ENCODE measurements at regions not wholly inside any gene's neighbourhood (a gene's known extent, or its start where the extent isn't known, plus 50 kb on each side); places are given as distances from the start of the nearest gene placed in this dataset.

GRCh38 chr2:60095903-60096302 lies 457.6 kb downstream of the BCL11A start:
- DNase-seq (ENCODE audit: low read depth) = no peak

DNA sequence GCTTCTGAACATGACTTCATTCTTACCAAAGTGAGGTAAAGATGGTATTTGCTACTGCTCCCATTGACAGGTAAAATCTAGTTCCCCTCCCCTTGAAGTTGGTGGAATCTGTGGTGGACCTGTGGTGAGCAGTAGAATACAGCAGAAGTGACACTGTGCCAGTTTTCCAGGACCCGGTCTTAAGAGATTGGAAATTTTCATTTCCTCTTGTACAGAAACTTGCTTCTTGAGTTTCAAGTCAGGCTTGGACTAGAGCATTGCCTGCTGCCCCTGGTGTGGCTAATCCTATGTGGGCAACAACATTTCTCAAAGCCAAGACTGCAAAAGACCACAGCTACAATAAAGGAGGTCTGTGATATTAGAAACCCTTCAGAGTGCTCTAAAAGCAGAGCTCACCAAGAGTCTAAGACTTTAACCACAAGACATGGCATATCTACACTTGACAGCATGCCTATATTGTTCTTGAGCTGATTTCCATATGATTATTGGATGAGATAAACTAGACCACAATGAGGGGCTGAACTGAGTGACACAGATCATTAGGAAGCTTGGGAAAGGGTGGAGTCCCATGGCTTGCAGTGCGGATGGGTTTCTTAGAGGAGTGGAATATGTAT lies 458.1 kb downstream of the BCL11A start:
- DNase-seq (ENCODE audit: low read depth) = no peak

GRCh38 chr2:60094450-60094929 lies 459.0 kb downstream of the BCL11A start:
- no peak for DNase-seq (ENCODE audit: low read depth)

DNA sequence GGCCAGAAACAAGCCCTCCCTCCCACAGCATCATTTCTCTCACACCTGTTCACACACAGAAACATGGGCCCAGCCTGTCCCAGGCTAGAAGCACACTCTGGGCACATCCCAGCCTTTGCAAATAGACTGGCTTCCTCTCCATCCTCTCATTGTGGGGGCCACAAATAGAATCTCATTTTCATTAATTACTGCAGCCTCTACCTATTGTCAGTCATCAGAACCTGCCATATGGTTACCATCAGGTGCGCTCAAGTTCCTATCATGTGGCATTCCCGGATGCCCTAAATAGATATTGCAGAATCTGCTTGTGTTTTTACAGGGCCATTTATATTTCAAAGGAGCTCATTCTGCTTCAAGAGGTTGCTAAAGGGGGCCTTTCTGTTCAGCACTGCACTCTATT lies 460.7 kb downstream of the BCL11A start:
- no peak for DNase-seq (ENCODE audit: low read depth)

- DNase-seq (ENCODE audit: low read depth) = no peak
Measured at GRCh38 chr2:60091894-60092293, 461.6 kb downstream of the BCL11A start.

DNA sequence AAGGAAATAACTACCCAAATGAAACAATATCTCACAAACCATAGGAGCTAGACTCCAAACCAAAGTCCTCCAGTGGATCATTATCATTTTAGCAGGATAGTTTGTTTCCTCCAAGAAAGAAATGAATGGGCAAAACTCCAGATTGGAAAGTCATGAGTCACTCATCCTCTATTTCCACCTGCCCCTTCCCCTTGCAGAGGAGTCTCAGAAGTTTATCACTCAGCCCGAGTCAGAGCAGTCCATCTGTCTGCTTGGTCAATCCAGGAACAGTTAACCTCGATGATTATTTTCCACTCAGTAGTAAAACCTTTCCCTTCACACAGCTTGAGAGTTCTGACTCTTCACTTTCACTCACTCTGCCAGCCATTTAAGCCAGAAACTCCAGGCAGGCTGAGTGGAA lies 462.2 kb downstream of the BCL11A start:
- DNase-seq (ENCODE audit: low read depth) = no peak

DNA sequence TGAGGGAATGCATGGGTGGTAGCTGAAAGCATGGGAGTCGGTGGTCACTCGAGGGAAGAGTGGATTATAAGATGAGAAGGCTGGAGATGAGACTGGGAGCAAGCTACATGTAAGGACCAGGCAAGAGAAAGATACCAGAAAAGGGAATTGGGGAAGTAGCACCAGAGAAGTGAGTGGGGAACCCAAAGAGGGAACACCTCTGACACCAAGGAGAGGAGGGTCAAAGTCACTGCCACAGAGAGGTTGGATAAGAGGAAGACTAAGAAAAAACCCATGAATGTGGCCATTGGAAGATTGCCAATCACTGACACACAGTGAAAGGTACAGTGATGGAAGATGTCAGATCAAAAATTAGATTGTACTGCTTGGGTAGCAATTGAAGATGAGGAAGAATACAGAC lies 473.9 kb downstream of the BCL11A start:
- DNase-seq (ENCODE audit: low read depth) = no peak

DNA sequence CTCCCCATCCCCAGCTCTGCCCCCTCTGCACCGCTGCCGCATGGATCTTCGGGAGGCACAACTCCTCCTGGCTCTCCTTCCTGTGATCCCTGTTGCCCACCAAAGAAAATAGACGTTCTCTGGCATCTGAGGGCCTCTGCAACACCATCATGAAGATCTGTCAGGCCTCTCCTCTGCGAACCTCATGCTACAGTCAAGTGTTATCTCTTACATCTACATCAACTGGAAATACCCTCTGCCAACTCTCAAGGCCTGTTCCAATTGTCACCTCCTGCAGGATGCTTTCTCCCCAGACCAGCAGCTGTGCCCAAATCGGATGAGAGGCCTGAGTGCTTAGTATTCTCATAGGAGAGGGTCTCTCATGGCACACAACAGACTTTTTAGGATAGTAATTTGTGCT lies 478.4 kb downstream of the BCL11A start:
- no peak for DNase-seq (ENCODE audit: low read depth)

DNA sequence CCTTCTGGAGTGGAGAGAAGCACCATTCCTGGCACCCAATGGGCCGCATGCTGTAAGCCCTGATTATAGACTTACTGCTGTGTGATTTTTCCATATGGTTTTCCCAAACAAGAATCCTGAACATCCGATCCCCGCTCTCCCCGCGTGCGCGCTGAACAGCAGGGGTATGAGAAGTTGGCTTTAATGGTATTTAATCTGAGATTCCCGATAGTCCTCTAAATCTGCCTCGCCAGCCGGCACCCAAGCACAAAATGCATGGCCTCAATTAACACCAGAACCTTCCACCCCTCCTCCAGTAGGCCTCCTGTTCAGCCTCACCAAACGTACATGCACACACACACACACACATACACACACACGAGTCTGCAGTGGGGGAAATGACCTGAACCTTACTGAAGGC lies 480.3 kb downstream of the BCL11A start:
- DNase-seq (ENCODE audit: low read depth) = no peak

GRCh38 chr2:60072609-60073008 lies 480.8 kb downstream of the BCL11A start:
- DNase-seq (ENCODE audit: low read depth) = no peak

DNA sequence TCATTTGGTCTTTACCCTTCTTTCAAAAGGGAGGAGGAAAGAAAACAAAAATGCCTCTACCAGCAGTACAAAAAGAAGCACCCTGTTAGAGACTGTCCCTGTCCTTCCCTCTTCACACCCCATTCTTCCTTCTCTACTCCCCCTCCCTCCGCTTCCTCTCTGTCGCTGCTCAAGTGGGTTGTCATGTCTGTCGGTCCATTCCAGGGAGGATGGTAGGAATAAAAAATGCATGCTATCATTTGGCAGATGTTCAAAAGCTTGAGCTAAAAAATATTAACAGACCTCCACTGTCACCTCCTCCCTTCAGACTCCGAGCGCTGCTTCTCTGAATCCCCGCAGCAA lies 482.0 kb downstream of the BCL11A start:
- no peak for DNase-seq (ENCODE audit: low read depth)

GRCh38 chr2:60070736-60071489 lies 482.5 kb downstream of the BCL11A start:
- DNase-seq (ENCODE audit: low read depth) = no peak

- DNase-seq (ENCODE audit: low read depth) = no peak
Measured at GRCh38 chr2:60070196-60070595, 483.3 kb downstream of the BCL11A start.

DNA sequence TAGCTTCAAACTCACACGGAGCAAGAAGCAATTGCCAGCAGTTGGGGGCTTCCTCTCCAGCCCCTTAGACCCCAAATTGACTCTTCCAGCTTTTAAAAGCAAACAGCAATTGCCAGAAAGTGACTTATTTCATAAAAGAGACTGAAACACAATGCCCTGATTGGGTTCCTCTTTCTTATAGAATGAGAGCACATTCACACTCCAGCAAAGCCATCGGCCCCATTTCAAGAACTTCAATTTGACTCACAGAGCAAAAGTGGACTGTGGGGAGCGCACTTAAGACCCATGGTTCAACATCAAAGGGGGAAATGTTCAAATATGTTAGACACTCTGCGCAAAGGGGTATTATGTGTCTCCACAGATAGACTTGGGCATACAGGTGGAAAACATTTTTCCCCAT lies 484.7 kb downstream of the BCL11A start:
- DNase-seq (ENCODE audit: low read depth) = no peak

DNA sequence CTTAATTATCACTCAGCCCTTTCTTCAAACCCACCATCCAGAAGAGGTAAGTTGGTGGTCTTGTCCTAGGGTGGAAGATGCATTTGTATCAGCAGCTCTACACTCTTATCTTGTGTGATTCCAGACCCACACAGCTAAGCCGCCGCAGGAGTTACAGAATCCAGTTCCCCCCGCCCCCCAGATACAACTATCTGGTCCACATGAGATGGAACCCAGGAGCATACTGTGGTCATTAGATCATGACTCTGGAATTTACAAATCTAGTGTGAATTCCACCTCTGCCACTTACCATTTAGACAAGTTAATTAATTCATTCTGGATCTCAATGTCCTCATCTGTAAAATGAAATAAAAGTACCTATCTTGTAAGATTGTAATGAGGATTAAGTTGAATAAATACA lies 486.4 kb downstream of the BCL11A start:
- no peak for DNase-seq (ENCODE audit: low read depth)

DNA sequence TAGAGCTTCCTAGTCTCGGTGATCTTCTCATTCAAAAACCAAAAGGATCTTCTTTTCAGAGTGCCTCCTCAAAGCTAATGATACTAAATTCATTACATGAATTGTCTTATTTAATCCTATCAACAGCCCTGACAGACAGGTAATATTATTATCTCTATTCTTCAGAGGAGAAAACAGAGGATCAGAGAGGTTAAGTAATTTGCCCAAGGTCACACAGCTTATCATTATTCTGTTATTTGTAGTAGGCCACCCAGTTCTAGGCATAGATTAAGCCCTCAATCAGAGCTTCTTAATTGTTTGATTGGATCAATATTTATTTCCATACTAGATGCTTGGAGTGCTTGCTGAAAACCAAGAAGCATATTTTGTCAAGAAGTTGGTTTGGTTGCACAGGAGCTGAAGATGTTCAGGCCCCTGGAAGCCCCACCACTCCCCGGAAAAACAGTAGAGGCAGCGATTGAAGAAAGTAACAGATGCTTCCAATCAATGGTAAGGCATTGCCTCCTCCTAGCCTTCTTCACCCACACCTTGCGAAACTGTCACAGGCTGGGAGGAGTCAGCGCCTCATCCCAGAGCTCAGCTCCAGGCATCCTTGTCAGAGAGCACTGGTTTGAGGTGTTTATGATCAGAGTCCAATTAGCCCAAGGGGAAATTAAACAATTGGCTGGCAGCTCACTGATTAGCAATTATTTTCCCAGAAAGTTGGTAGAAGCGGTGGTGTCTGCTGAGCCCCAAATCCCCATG lies 487.2 kb downstream of the BCL11A start:
- no peak for DNase-seq (ENCODE audit: low read depth)

DNA sequence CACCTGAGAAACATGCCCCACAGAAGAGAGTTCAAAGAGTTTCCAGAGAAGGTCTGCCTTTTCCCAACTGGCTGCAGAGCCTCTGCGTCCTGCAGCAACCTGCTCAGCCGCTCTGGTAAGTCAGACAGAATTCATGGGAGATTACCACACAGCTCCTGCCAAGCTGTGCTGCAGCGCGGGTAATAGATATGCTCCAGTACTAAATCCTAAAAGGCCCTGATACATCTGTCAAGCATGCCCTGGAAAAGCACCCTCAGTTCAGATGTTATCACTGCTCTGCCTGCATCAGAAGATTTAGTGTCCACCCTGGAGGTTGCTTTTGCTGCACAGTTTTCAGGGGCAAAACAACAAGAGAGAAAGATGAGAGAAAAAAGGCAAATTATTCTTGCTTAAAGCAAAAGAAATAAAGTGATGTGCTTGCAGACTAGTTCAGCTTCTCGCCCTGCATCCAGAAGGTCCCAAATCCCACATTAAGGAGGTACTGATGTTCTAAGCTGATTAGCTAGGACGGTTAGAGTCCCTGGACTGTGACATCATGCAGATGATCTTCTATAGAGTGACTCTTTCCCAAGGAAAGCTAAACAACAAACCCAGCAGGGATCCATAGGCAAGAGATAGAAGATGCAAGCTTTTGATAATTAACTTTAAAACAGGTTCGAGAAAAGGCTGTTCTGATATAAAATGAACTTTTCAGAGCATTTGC lies 488.6 kb downstream of the BCL11A start:
- no peak for DNase-seq (ENCODE audit: low read depth)

- no peak for DNase-seq (ENCODE audit: low read depth)
Measured at GRCh38 chr2:60058781-60059180, 494.7 kb downstream of the BCL11A start.

DNA sequence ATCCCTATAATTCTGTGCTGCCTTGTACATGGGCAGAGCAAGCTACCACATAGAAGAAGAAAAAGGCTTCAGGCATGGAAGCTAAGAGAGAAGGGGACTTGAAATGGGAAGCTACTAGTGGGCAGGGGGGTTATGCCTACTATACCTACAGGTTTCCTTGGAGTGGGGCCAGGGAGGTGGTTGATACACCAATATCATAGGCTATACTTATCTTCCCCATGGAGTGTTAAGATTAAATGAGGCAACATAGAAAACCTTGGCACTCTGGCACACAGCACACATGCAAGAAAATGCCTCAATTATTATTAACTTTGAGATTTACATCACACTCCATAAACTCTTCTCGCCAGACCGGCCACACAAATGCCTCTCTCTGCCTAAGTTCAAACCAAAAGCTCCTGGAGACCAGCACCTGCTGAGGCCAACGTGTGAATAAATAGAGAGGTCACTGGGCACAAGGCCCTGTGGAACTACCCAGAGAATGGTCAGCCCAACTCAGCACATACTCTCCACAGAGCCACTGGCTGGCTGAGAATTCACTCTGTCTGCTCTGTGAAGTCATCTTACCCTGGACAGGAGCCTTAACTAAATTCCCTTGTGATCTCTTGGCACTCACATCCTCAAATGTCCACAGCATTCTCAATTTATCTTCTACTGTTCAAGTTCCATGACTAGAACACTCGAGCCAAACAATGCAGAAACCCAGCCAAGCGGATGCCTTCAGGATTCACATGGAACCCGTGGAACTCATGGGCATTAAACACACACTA lies 498.7 kb downstream of the BCL11A start:
- no peak for DNase-seq (ENCODE audit: low read depth)

DNA sequence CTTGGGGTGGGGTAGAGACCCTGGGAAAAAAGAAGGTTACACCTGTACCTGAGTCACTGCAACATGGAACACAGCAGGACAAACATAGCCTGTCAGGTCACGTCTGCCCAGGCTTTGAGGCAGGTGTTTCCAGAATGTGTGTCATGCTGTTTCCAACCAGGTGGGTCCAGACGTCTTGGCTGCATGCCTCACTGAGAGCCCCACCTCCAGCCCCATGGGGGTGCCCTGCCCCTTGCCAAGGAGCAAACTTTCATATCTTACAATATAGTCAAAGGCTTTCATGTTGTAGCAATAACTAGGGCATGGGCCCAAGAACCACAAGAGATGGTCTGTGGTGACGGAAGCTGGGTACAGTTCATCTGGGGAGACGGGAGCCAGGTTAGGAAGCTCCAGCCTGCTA lies 499.7 kb downstream of the BCL11A start:
- no peak for DNase-seq (ENCODE audit: low read depth)

GRCh38 chr2:60052601-60053000 lies 500.9 kb downstream of the BCL11A start:
- no peak for DNase-seq (ENCODE audit: low read depth)

- no peak for DNase-seq (ENCODE audit: low read depth)
Measured at GRCh38 chr2:60051991-60052390, 501.5 kb downstream of the BCL11A start.
